T-helper 2 cell treated with Interferon-gamma antibody and Interleukin-4, amounts not matched to agents 5 μg/mL and 100 μg/mL, for 36 hours (primary cell): ENCODE measurements at regions not wholly inside any gene's neighbourhood (a gene's known extent, or its start where the extent isn't known, plus 50 kb on each side); places are given as distances from the start of the nearest gene placed in this dataset.

Experiments
- DNase-seq: peaks from one replicate; pipeline ENCODE4 v3.0.0; 2021; ENCODE audit warnings: low spot score
- H3K27ac Mint-ChIP-seq: one replicate; pipeline ENCODE4 v1.8.0; 2021; ENCODE audit warnings: mild to moderate bottlenecking, mixed read lengths
- H3K27me3 Mint-ChIP-seq: one replicate; pipeline ENCODE4 v1.8.0; 2021; ENCODE audit warnings: low read depth, mixed read lengths
- H3K36me3 Mint-ChIP-seq: one replicate; pipeline ENCODE4 v1.8.0; 2021; ENCODE audit warnings: low read depth, mixed read lengths
- H3K4me1 Mint-ChIP-seq: one replicate; pipeline ENCODE4 v1.8.0; 2021; ENCODE audit warnings: low read depth, mixed read lengths
- H3K4me3 Mint-ChIP-seq: one replicate; pipeline ENCODE4 v1.8.0; 2022; ENCODE audit warnings: mild to moderate bottlenecking, moderate library complexity, mixed read lengths
- H3K9me3 Mint-ChIP-seq: one replicate; pipeline ENCODE4 v1.8.0; 2021; ENCODE audit warnings: mixed read lengths

GRCh38 chr12:126492181-126492580 lies 1426.9 kb downstream of the AACS start:
- H3K27ac Mint-ChIP-seq = no peak overlapping the region
- no peak overlapping the region for H3K4me3 Mint-ChIP-seq
- DNase-seq = no peak
- H3K36me3 Mint-ChIP-seq = no peaks in the 10 kb centered on the region
- peaks cover 18% of the 10 kb centered on the region for H3K9me3 Mint-ChIP-seq
- H3K4me1 Mint-ChIP-seq = no peaks in the 10 kb centered on the region
- no peaks in the 10 kb centered on the region for H3K27me3 Mint-ChIP-seq

- Mint-ChIP-seq H3K27me3 (no peaks in the 10 kb centered on the region), H3K4me1 (no peaks in the 10 kb centered on the region), H3K4me3 (no peak overlapping the region), H3K9me3 (peaks cover 18% of the 10 kb centered on the region), H3K27ac (no peak overlapping the region), H3K36me3 (no peaks in the 10 kb centered on the region)
- no peak for DNase-seq
Observed at GRCh38 chr12:126493366-126494108, 1428.3 kb downstream of the AACS start.

GRCh38 chr12:126496201-126496600 lies 1431.0 kb downstream of the AACS start:
- Mint-ChIP-seq H3K36me3 (no peaks in the 10 kb centered on the region), H3K27ac (no peak overlapping the region), H3K4me3 (no peak overlapping the region), H3K9me3 (peaks cover 12% of the 10 kb centered on the region), H3K4me1 (no peaks in the 10 kb centered on the region), H3K27me3 (no peaks in the 10 kb centered on the region)
- no peak for DNase-seq

GRCh38 chr12:126506426-126507182 lies 1441.4 kb downstream of the AACS start:
- Mint-ChIP-seq H3K27ac (no peak overlapping the region), H3K36me3 (no peaks in the 10 kb centered on the region), H3K9me3 (peaks cover 35% of the 10 kb centered on the region), H3K4me1 (peaks cover 6% of the 10 kb centered on the region), H3K27me3 (no peaks in the 10 kb centered on the region), H3K4me3 (no peak overlapping the region)
- no peak for DNase-seq

- Mint-ChIP-seq H3K4me1 (peaks cover 6% of the 10 kb centered on the region), H3K36me3 (no peaks in the 10 kb centered on the region), H3K4me3 (peak overlapping the region; percentile 27), H3K27ac (no peak overlapping the region), H3K9me3 (peaks cover 34% of the 10 kb centered on the region), H3K27me3 (no peaks in the 10 kb centered on the region)
- no peak for DNase-seq
Observed at GRCh38 chr12:126507231-126507630, 1442.0 kb downstream of the AACS start.

GRCh38 chr12:126509572-126509971 lies 1444.3 kb downstream of the AACS start:
- H3K27me3 Mint-ChIP-seq = no peaks in the 10 kb centered on the region
- no peak overlapping the region for H3K4me3 Mint-ChIP-seq
- H3K9me3 Mint-ChIP-seq = peaks cover 23% of the 10 kb centered on the region
- peaks cover 6% of the 10 kb centered on the region for H3K4me1 Mint-ChIP-seq
- no peak overlapping the region for H3K27ac Mint-ChIP-seq
- no peaks in the 10 kb centered on the region for H3K36me3 Mint-ChIP-seq
- DNase-seq = no peak

- H3K4me1 Mint-ChIP-seq = peaks cover 6% of the 10 kb centered on the region
- no peak overlapping the region for H3K27ac Mint-ChIP-seq
- no peak overlapping the region for H3K4me3 Mint-ChIP-seq
- H3K36me3 Mint-ChIP-seq = no peaks in the 10 kb centered on the region
- peaks cover 19% of the 10 kb centered on the region for H3K9me3 Mint-ChIP-seq
- DNase-seq = no peak
- no peaks in the 10 kb centered on the region for H3K27me3 Mint-ChIP-seq
Observed at GRCh38 chr12:126510630-126511029, 1445.4 kb downstream of the AACS start.

GRCh38 chr12:126512916-126513913 lies 1448.0 kb downstream of the AACS start:
- H3K9me3 Mint-ChIP-seq = peaks cover 3% of the 10 kb centered on the region
- H3K4me1 Mint-ChIP-seq = no peaks in the 10 kb centered on the region
- H3K4me3 Mint-ChIP-seq = no peak overlapping the region
- DNase-seq = no peak
- H3K27ac Mint-ChIP-seq = no peak overlapping the region
- H3K36me3 Mint-ChIP-seq = no peaks in the 10 kb centered on the region
- no peaks in the 10 kb centered on the region for H3K27me3 Mint-ChIP-seq

GRCh38 chr12:126518596-126519200 lies 1453.5 kb downstream of the AACS start:
- no peaks in the 10 kb centered on the region for H3K36me3 Mint-ChIP-seq
- DNase-seq = no peak
- H3K4me1 Mint-ChIP-seq = no peaks in the 10 kb centered on the region
- H3K9me3 Mint-ChIP-seq = peaks cover 3% of the 10 kb centered on the region
- no peak overlapping the region for H3K4me3 Mint-ChIP-seq
- no peaks in the 10 kb centered on the region for H3K27me3 Mint-ChIP-seq
- no peak overlapping the region for H3K27ac Mint-ChIP-seq

- no peaks in the 10 kb centered on the region for H3K4me1 Mint-ChIP-seq
- H3K27me3 Mint-ChIP-seq = no peaks in the 10 kb centered on the region
- DNase-seq = no peak
- peaks cover 3% of the 10 kb centered on the region for H3K9me3 Mint-ChIP-seq
- no peak overlapping the region for H3K27ac Mint-ChIP-seq
- H3K4me3 Mint-ChIP-seq = no peak overlapping the region
- no peaks in the 10 kb centered on the region for H3K36me3 Mint-ChIP-seq
Observed at GRCh38 chr12:126519833-126520232, 1454.6 kb downstream of the AACS start.

- H3K36me3 Mint-ChIP-seq = no peaks in the 10 kb centered on the region
- H3K4me3 Mint-ChIP-seq = no peak overlapping the region
- DNase-seq = no peak
- no peaks in the 10 kb centered on the region for H3K27me3 Mint-ChIP-seq
- no peaks in the 10 kb centered on the region for H3K9me3 Mint-ChIP-seq
- no peak overlapping the region for H3K27ac Mint-ChIP-seq
- no peaks in the 10 kb centered on the region for H3K4me1 Mint-ChIP-seq
Observed at GRCh38 chr12:126523891-126524290, 1458.7 kb downstream of the AACS start.

- no peak for DNase-seq
- H3K9me3 Mint-ChIP-seq = no peaks in the 10 kb centered on the region
- H3K27me3 Mint-ChIP-seq = no peaks in the 10 kb centered on the region
- H3K27ac Mint-ChIP-seq = no peak overlapping the region
- H3K4me1 Mint-ChIP-seq = no peaks in the 10 kb centered on the region
- no peaks in the 10 kb centered on the region for H3K36me3 Mint-ChIP-seq
- no peak overlapping the region for H3K4me3 Mint-ChIP-seq
Observed at GRCh38 chr12:126534495-126534894, 1469.3 kb downstream of the AACS start.

GRCh38 chr12:126534942-126535341 lies 1469.7 kb downstream of the AACS start:
- no peaks in the 10 kb centered on the region for H3K27me3 Mint-ChIP-seq
- H3K9me3 Mint-ChIP-seq = no peaks in the 10 kb centered on the region
- no peaks in the 10 kb centered on the region for H3K4me1 Mint-ChIP-seq
- no peak overlapping the region for H3K4me3 Mint-ChIP-seq
- DNase-seq = no peak
- H3K27ac Mint-ChIP-seq = no peak overlapping the region
- no peaks in the 10 kb centered on the region for H3K36me3 Mint-ChIP-seq
